ENCODE measurements at regions not wholly inside any gene's neighbourhood (a gene's known extent, or its start where the extent isn't known, plus 50 kb on each side); places are given as distances from the start of the nearest gene placed in this dataset.

DNA sequence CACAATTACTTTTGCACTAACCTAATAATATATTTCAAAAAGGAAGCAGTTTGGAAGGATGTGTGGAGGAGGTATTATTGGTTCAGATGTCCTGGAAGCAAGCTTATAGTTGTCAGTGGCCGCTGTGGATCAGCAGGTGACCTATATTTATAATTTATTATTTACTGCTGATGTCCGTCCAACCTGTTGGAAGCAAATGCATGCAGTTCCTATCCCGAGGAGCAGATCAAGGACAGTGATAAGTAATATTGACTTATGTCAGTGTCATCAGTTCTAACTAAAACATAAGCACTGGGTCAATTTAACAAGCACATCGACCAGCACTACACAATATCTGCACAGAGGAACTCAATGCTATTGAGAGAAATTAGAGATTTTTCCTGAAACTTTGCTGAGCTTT, 270.1 kb downstream of the BRINP2 start:
- H3K4me2 ChIP-seq, result no peak overlapping the region
- H3K36me3 ChIP-seq (ENCODE audit: low read depth), result no peaks in the 10 kb centered on the region
- BruUV-seq (replicated peaks), result no TSS peak
- no peaks in the 10 kb centered on the region for H3F3A ChIP-seq (ENCODE audit: insufficient read depth, low read depth)
- CTCF ChIA-PET, result no interaction called here
- intact Hi-C loops (cut with micrococcal nuclease; ENCODE audit: unreplicated experiment), result no loop called here
- H3K27me3 ChIP-seq (ENCODE audit: insufficient read depth, low read depth), result no peaks in the 10 kb centered on the region
- no peaks in the 10 kb centered on the region for H3K9me3 ChIP-seq (ENCODE audit: insufficient read depth, low read depth)
- no peak overlapping the region for H3K4me3 ChIP-seq
- H4K20me1 ChIP-seq (ENCODE audit: insufficient read depth), result no peaks in the 10 kb centered on the region
- POLR2A ChIA-PET (ENCODE audit: unreplicated experiment), result no interaction called here
- H3K9me2 ChIP-seq (ENCODE audit: insufficient read depth), result no peaks in the 10 kb centered on the region
- TF ChIP-seq, protein P1, sequence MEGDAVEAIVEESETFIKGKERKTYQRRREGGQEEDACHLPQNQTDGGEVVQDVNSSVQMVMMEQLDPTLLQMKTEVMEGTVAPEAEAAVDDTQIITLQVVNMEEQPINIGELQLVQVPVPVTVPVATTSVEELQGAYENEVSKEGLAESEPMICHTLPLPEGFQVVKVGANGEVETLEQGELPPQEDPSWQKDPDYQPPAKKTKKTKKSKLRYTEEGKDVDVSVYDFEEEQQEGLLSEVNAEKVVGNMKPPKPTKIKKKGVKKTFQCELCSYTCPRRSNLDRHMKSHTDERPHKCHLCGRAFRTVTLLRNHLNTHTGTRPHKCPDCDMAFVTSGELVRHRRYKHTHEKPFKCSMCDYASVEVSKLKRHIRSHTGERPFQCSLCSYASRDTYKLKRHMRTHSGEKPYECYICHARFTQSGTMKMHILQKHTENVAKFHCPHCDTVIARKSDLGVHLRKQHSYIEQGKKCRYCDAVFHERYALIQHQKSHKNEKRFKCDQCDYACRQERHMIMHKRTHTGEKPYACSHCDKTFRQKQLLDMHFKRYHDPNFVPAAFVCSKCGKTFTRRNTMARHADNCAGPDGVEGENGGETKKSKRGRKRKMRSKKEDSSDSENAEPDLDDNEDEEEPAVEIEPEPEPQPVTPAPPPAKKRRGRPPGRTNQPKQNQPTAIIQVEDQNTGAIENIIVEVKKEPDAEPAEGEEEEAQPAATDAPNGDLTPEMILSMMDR (conservative IDR thresholded peaks at IDR 0.05), result no peak
- no peak for TF ChIP-seq EZH2 (IDR thresholded peaks at IDR 0.05; ENCODE audit: low read depth)
- H3K4me1 ChIP-seq (replicated peaks; ENCODE audit: insufficient read depth), result no peaks in the 10 kb centered on the region
- no peaks in the 10 kb centered on the region for H3K79me2 ChIP-seq (ENCODE audit: low read depth)
- DNase-seq, result no peak
- H3K27ac ChIP-seq, result no peak overlapping the region
- H2AFZ ChIP-seq, result no peak overlapping the region

DNA sequence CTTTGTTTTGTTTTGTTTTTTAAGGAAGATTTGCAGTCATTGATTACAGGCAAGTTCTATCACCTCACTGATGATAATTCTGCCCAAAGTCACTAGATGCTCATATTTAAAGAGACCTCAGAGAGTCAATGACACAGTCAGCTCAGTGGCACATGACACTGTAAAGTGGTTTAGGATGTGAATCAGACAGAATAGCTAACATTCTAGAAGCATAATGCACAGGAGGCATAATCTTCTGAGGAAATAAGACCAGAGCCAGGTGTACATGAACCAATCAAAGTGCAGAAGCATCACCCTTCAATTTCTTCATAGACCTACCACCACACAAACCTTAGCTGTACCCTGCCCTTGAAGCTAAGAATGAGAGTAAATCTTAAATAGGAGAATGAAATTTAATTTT, 268.5 kb downstream of the BRINP2 start:
- Histone ChIP-seq H3K36me3 (ENCODE audit: low read depth) (no peaks in the 10 kb centered on the region), H3K79me2 (ENCODE audit: low read depth) (no peaks in the 10 kb centered on the region), H3F3A (ENCODE audit: insufficient read depth, low read depth) (no peaks in the 10 kb centered on the region), H3K4me1 (replicated peaks; ENCODE audit: insufficient read depth) (no peaks in the 10 kb centered on the region), H3K27ac (no peak overlapping the region), H3K27me3 (ENCODE audit: insufficient read depth, low read depth) (no peaks in the 10 kb centered on the region), H3K4me3 (no peak overlapping the region), H2AFZ (no peak overlapping the region), H4K20me1 (ENCODE audit: insufficient read depth) (no peaks in the 10 kb centered on the region), H3K9me3 (ENCODE audit: insufficient read depth, low read depth) (no peaks in the 10 kb centered on the region), H3K9me2 (ENCODE audit: insufficient read depth) (no peaks in the 10 kb centered on the region), H3K4me2 (no peak overlapping the region)
- ChIA-PET POLR2A (ENCODE audit: unreplicated experiment) (no interaction called here), CTCF (no interaction called here)
- TF ChIP-seq EZH2 (IDR thresholded peaks at IDR 0.05; ENCODE audit: low read depth), result no peak
- TF ChIP-seq, protein P1 (conservative IDR thresholded peaks at IDR 0.05), result no peak
- intact Hi-C loops (cut with micrococcal nuclease; ENCODE audit: unreplicated experiment), result no loop called here
- DNase-seq, result no peak
- BruUV-seq (replicated peaks), result no TSS peak

DNA sequence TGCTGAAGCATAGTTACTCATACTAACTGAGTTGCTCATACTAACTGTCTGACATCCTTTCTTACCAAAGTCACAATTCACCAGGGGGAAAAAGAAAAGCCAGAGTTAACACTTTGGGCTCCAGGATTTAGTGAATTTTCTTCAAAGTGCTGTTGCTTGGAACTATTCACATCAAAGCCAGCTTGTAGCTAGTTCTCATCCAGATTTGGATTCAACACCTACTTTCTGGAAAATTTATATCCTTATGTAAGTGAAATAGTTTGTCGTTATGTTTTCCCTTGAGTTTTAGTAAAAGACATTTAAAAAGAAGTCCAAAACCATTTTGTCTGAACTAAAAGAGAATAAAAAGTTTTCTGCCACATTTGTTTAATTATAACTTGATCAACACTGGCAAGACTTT, 264.6 kb downstream of the BRINP2 start:
- Histone ChIP-seq H3K27ac (no peak overlapping the region), H2AFZ (no peak overlapping the region), H3K4me3 (no peak overlapping the region), H3K9me3 (ENCODE audit: insufficient read depth, low read depth) (no peaks in the 10 kb centered on the region), H3K9me2 (ENCODE audit: insufficient read depth) (no peaks in the 10 kb centered on the region), H3K79me2 (ENCODE audit: low read depth) (no peaks in the 10 kb centered on the region), H3K27me3 (ENCODE audit: insufficient read depth, low read depth) (no peaks in the 10 kb centered on the region), H3F3A (ENCODE audit: insufficient read depth, low read depth) (no peaks in the 10 kb centered on the region), H3K36me3 (ENCODE audit: low read depth) (no peaks in the 10 kb centered on the region), H3K4me1 (replicated peaks; ENCODE audit: insufficient read depth) (no peaks in the 10 kb centered on the region), H4K20me1 (ENCODE audit: insufficient read depth) (no peaks in the 10 kb centered on the region), H3K4me2 (no peak overlapping the region)
- intact Hi-C loops (cut with micrococcal nuclease; ENCODE audit: unreplicated experiment), result no loop called here
- no peak for DNase-seq
- CTCF ChIA-PET, result no interaction called here
- POLR2A ChIA-PET (ENCODE audit: unreplicated experiment), result no interaction called here
- TF ChIP-seq, protein P1 (conservative IDR thresholded peaks at IDR 0.05), result no peak
- no peak for TF ChIP-seq EZH2 (IDR thresholded peaks at IDR 0.05; ENCODE audit: low read depth)
- BruUV-seq (replicated peaks), result no TSS peak

All from PC-9 (cell line).